CD14-positive monocyte (primary cell): ENCODE measurements at regions not wholly inside any gene's neighbourhood (a gene's known extent, or its start where the extent isn't known, plus 50 kb on each side); places are given as distances from the start of the nearest gene placed in this dataset.

Experiments used
- DNase-seq, 3 donors: peaks; one replicate each; pipeline ENCODE4 v3.0.0-alpha.2; 2011 to 2022
- H2AFZ ChIP-seq: 2 replicates; pipeline ENCODE4 v1.6.0; 2012; ENCODE audit warnings: mild to moderate bottlenecking, low read depth, low read length, inconsistent platforms; ENCODE audit not compliant: insufficient read depth, poor library complexity, severe bottlenecking
- H3K27ac ChIP-seq, 2 donors: 1 replicate in 1 of 2; 2 replicates in 1 of 2; pipeline ENCODE4 v1.5.1; 2012 to 2013; ENCODE audit warnings: low read length in 2 of 2, control low read depth in 1 of 2, inconsistent platforms in 1 of 2, low read depth in 1 of 2, mild to moderate bottlenecking in 1 of 2
- H3K27me3 ChIP-seq, 2 donors: one replicate each; pipeline versions ENCODE4 v1.6.0 to v1.6.1; 2011 to 2013; ENCODE audit warnings: low read length in 2 of 2; ENCODE audit not compliant: control insufficient read depth in 2 of 2, insufficient read depth in 2 of 2
- H3K36me3 ChIP-seq, 2 donors: replicated peaks in 1 of 2; 1 replicate in 1 of 2; 2 replicates in 1 of 2; pipeline versions ENCODE4 v1.5.1 to v1.6.1; 2012 to 2013; ENCODE audit warnings: low read length in 2 of 2, control low read depth in 1 of 2, inconsistent platforms in 1 of 2, mild to moderate bottlenecking in 1 of 2; ENCODE audit not compliant: insufficient read depth in 2 of 2, control insufficient read depth in 1 of 2
- H3K4me1 ChIP-seq, 2 donors: 1 replicate in 1 of 2; 2 replicates in 1 of 2; pipeline versions ENCODE4 v1.5.1 to v1.6.1; 2012 to 2013; ENCODE audit warnings: low read length in 2 of 2, control low read depth in 1 of 2, inconsistent platforms in 1 of 2, mild to moderate bottlenecking in 1 of 2, moderate library complexity in 1 of 2; ENCODE audit not compliant: insufficient read depth in 2 of 2, control insufficient read depth in 1 of 2
- H3K4me2 ChIP-seq: replicated peaks from 2 replicates; pipeline ENCODE3; 2012; ENCODE audit warnings: low read length, moderate library complexity, mild to moderate bottlenecking; ENCODE audit not compliant: poor library complexity, severe bottlenecking; ENCODE audit errors: extremely low read depth
- H3K4me3 ChIP-seq, 3 experiments: fragments of 200-600 bp in 1 of 3; sonication (generic) in 1 of 3; replicated peaks in 1 of 3; 1 replicate in 2 of 3; 2 replicates in 1 of 3; pipeline ENCODE4 v1.5.1; 2011 to 2013; ENCODE audit warnings: low read length in 3 of 3, mild to moderate bottlenecking in 3 of 3, control low read depth in 2 of 3, low read depth in 2 of 3, inconsistent platforms in 1 of 3, moderate library complexity in 1 of 3
- H3K79me2 ChIP-seq: 2 replicates; pipeline ENCODE4 v1.6.0; 2012; ENCODE audit warnings: mild to moderate bottlenecking, control low read depth, inconsistent platforms, low read length, moderate library complexity; ENCODE audit not compliant: insufficient read depth
- H3K9ac ChIP-seq: 2 replicates; pipeline ENCODE4 v1.6.0; 2017; ENCODE audit warnings: low read length, mild to moderate bottlenecking; ENCODE audit not compliant: insufficient read depth, poor library complexity, severe bottlenecking
- H3K9me3 ChIP-seq, 2 donors: replicated peaks in 1 of 2; 1 replicate in 1 of 2; 2 replicates in 1 of 2; pipeline versions ENCODE4 v1.5.1 to v1.6.1; 2012 to 2013; ENCODE audit warnings: low read length in 2 of 2, control low read depth in 1 of 2; ENCODE audit not compliant: control insufficient read depth in 1 of 2, insufficient read depth in 1 of 2
- H4K20me1 ChIP-seq: 2 replicates; pipeline ENCODE4 v1.6.0; 2012; ENCODE audit warnings: mild to moderate bottlenecking, low read length, control low read depth, moderate library complexity; ENCODE audit not compliant: insufficient read depth
- H3K27ac Mint-ChIP-seq, 7 donors: one replicate each; pipeline ENCODE4 v1.8.0; 2020; ENCODE audit warnings: mild to moderate bottlenecking in 7 of 7, mixed read lengths in 7 of 7, moderate library complexity in 6 of 7, inconsistent platforms in 2 of 7
- H3K27me3 Mint-ChIP-seq, 3 donors: one replicate each; pipeline ENCODE4 v1.8.0; 2021 to 2022; ENCODE audit warnings: low read depth in 3 of 3, mild to moderate bottlenecking in 3 of 3, mixed read lengths in 3 of 3, moderate library complexity in 3 of 3, inconsistent platforms in 1 of 3
- H3K36me3 Mint-ChIP-seq, 2 donors: one replicate each; pipeline ENCODE4 v1.8.0; 2020; ENCODE audit warnings: mixed read lengths in 2 of 2, inconsistent platforms in 1 of 2, mild to moderate bottlenecking in 1 of 2
- H3K4me1 Mint-ChIP-seq: one replicate; pipeline ENCODE4 v1.8.0; 2020; ENCODE audit warnings: mild to moderate bottlenecking, mixed read lengths
- H3K4me3 Mint-ChIP-seq, 2 donors: one replicate each; pipeline ENCODE4 v1.8.0; 2020; ENCODE audit warnings: mild to moderate bottlenecking in 2 of 2, mixed read lengths in 2 of 2, moderate library complexity in 1 of 2
- H3K9me3 Mint-ChIP-seq, 7 donors: one replicate each; pipeline ENCODE4 v1.8.0; 2020 to 2022; ENCODE audit warnings: mixed read lengths in 7 of 7, mild to moderate bottlenecking in 6 of 7, moderate library complexity in 6 of 7, inconsistent platforms in 2 of 7
- whole genome bisulfite sequencing: methylation state at CpG from one replicate; pipeline ENCODE4 v1.1.5; 2013; ENCODE audit warnings: missing lambda C conversion rate; ENCODE audit not compliant: insufficient coverage; 5-methylcytosine and 5-hydroxymethylcytosine counted together
- intact Hi-C, 2 donors: fragments of 100-400 bp; cut with micrococcal nuclease; formaldehyde crosslinking; loops; one replicate each; pipeline versions ENCODE4 v1.15.0 to v1.15.1; 2023
- TF ChIP-seq, protein P1 (sequence below): fragments of 200-600 bp; IDR thresholded peaks from one replicate; pipeline ENCODE4 v1.8.0; 2022; ENCODE audit warnings: antibody characterized with exemption, mild to moderate bottlenecking

DNA sequence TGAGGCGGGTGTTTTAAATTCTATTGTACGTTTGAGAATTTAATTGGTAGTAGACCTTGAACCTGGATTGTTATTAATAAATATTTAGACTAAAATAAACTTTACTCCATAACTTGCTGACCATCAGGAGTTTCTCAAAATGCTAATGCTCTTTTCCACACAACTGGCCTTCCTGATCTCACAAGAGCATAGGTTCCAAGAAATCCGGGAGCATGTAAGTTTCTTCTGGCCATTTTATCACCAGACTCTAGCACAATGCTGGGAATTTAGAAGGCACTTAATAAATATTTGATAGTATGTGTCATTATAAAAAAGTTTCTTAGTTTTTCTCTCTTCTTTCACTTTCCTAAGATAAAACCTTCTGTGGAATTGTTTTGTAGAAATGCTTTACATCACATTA lies 2047.1 kb downstream of the SUCLG1 start:
- Histone ChIP-seq H2AFZ (no peak overlapping the region), H3K4me3 (no peak overlapping the region), H3K36me3 (no peaks in the 10 kb centered on the region), H3K79me2 (no peaks in the 10 kb centered on the region), H3K9me3 (no peaks in the 10 kb centered on the region), H3K9ac (no peak overlapping the region), H4K20me1 (no peaks in the 10 kb centered on the region), H3K27ac (no peak overlapping the region), H3K27me3 (no peaks in the 10 kb centered on the region), H3K4me1 (no peaks in the 10 kb centered on the region), H3K4me2 (no peak overlapping the region)
- no peak overlapping the region for H3K4me3 Mint-ChIP-seq
- no peak for DNase-seq
- H3K27ac Mint-ChIP-seq, result no peak overlapping the region
- no peaks in the 10 kb centered on the region for H3K4me1 Mint-ChIP-seq
- intact Hi-C loops, result no loop called here
- H3K27me3 Mint-ChIP-seq, result no peaks in the 10 kb centered on the region
- TF ChIP-seq, protein P1, sequence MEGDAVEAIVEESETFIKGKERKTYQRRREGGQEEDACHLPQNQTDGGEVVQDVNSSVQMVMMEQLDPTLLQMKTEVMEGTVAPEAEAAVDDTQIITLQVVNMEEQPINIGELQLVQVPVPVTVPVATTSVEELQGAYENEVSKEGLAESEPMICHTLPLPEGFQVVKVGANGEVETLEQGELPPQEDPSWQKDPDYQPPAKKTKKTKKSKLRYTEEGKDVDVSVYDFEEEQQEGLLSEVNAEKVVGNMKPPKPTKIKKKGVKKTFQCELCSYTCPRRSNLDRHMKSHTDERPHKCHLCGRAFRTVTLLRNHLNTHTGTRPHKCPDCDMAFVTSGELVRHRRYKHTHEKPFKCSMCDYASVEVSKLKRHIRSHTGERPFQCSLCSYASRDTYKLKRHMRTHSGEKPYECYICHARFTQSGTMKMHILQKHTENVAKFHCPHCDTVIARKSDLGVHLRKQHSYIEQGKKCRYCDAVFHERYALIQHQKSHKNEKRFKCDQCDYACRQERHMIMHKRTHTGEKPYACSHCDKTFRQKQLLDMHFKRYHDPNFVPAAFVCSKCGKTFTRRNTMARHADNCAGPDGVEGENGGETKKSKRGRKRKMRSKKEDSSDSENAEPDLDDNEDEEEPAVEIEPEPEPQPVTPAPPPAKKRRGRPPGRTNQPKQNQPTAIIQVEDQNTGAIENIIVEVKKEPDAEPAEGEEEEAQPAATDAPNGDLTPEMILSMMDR, result no peak
- H3K9me3 Mint-ChIP-seq, result peaks cover 0 to 5% (median 3%) of the 10 kb centered on the region in 7 donors
- H3K36me3 Mint-ChIP-seq, result no peaks in the 10 kb centered on the region
- no CpG with 5 or more reads among the region's 3 CpGs for WGBS

DNA sequence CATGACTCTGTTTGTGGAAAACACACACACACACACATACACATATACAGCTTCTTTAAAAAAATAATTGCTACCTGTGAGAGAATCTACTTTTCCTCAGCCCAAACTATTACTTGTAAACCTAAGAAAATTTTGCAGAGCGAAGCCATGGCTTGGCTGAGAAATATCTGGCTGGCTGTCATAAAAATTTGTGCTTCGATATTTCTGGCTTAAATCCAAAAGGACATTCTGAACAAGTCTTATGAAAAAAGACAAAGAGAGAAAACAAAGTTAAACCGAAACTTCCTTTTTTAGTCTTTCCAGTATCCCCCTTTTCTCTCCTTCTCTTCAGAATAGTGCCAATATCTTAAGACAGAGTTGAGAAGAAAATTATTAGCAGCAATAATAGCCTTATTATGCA lies 2048.0 kb downstream of the SUCLG1 start:
- Histone ChIP-seq H3K27me3 (no peaks in the 10 kb centered on the region), H3K4me2 (no peak overlapping the region), H3K4me3 (no peak overlapping the region), H3K4me1 (no peaks in the 10 kb centered on the region), H3K79me2 (no peaks in the 10 kb centered on the region), H3K9ac (no peak overlapping the region), H3K9me3 (no peaks in the 10 kb centered on the region), H2AFZ (no peak overlapping the region), H3K36me3 (no peaks in the 10 kb centered on the region), H3K27ac (no peak overlapping the region), H4K20me1 (no peaks in the 10 kb centered on the region)
- WGBS, result no CpG with 5 or more reads among the region's 3 CpGs
- H3K27ac Mint-ChIP-seq, result no peak overlapping the region
- TF ChIP-seq, protein P1, result no peak
- no peak for DNase-seq
- H3K36me3 Mint-ChIP-seq, result no peaks in the 10 kb centered on the region
- intact Hi-C loops, result no loop called here
- H3K9me3 Mint-ChIP-seq, result peaks cover 0 to 3% (median under 1%) of the 10 kb centered on the region in 7 donors
- H3K4me1 Mint-ChIP-seq, result no peaks in the 10 kb centered on the region
- H3K4me3 Mint-ChIP-seq, result no peak overlapping the region
- H3K27me3 Mint-ChIP-seq, result no peaks in the 10 kb centered on the region
